DOHH2 (cell line): ENCODE measurements at regions not wholly inside any gene's neighbourhood (a gene's known extent, or its start where the extent isn't known, plus 50 kb on each side); places are given as distances from the start of the nearest gene placed in this dataset.

ENCODE experiments used
- H3F3A ChIP-seq: fragments of 200-600 bp; sonication (generic), shearing (Covaris generic); 2 replicates; pipeline ENCODE4 v1.6.0; 2016; ENCODE audit warnings: antibody characterized with exemption, mild to moderate bottlenecking; ENCODE audit not compliant: control insufficient read depth, insufficient read depth
- H3K27ac ChIP-seq: fragments of 200-600 bp; sonication (generic); 2 replicates; pipeline ENCODE4 v1.5.1; 2014; ENCODE audit warnings: low read depth, mild to moderate bottlenecking, low read length, moderate library complexity
- H3K27me3 ChIP-seq: fragments of 200-600 bp; sonication (generic); 2 replicates; pipeline ENCODE4 v1.6.1; 2014; ENCODE audit warnings: mild to moderate bottlenecking, low read length, mixed read lengths; ENCODE audit not compliant: control insufficient read depth
- H3K36me3 ChIP-seq: fragments of 200-600 bp; sonication (generic); 2 replicates; pipeline ENCODE4 v1.6.1; 2014; ENCODE audit warnings: mild to moderate bottlenecking, low read length, moderate library complexity, mixed read lengths; ENCODE audit not compliant: control insufficient read depth
- H3K4me1 ChIP-seq: fragments of 200-600 bp; sonication (generic); 2 replicates; pipeline ENCODE4 v1.6.1; 2014; ENCODE audit warnings: mild to moderate bottlenecking, low read length, mixed read lengths; ENCODE audit not compliant: control insufficient read depth
- H3K4me2 ChIP-seq: fragments of 200-600 bp; sonication (generic); 2 replicates; pipeline ENCODE4 v1.6.0; 2014; ENCODE audit warnings: mild to moderate bottlenecking, low read length, moderate library complexity
- H3K4me3 ChIP-seq: fragments of 200-600 bp; sonication (generic); 2 replicates; pipeline ENCODE4 v1.5.1; 2014; ENCODE audit warnings: mild to moderate bottlenecking, low read length, mixed read lengths
- H3K79me2 ChIP-seq: fragments of 200-600 bp; sonication (generic); 2 replicates; pipeline ENCODE4 v1.6.1; 2014; ENCODE audit warnings: mild to moderate bottlenecking, low read length, mixed read lengths; ENCODE audit not compliant: control insufficient read depth
- H3K9me2 ChIP-seq: fragments of 200-600 bp; sonication (generic); replicated peaks from 2 replicates; pipeline ENCODE4 v1.6.1; 2014; ENCODE audit warnings: mild to moderate bottlenecking, low read length, mixed read lengths; ENCODE audit not compliant: control insufficient read depth
- H3K9me3 ChIP-seq: fragments of 200-600 bp; sonication (generic); 2 replicates; pipeline ENCODE4 v1.6.1; 2014; ENCODE audit warnings: antibody characterized with exemption, low read length, mixed read lengths; ENCODE audit not compliant: control insufficient read depth, insufficient read depth
- H4K20me1 ChIP-seq: fragments of 200-600 bp; sonication (generic); 2 replicates; pipeline ENCODE4 v1.6.0; 2014; ENCODE audit warnings: low read depth, mild to moderate bottlenecking, antibody characterized with exemption, low read length, moderate library complexity; ENCODE audit not compliant: control insufficient read depth, insufficient read depth
- CTCF ChIP-seq: fragments of 200-600 bp; sonication (generic); IDR thresholded peaks from one replicate; pipeline ENCODE4 v1.5.1; 2014; ENCODE audit warnings: antibody characterized with exemption, mild to moderate bottlenecking, low read depth, low read length; ENCODE audit not compliant: poor library complexity, severe bottlenecking
- EZH2phosphoT487 ChIP-seq: fragments of 200-600 bp; sonication (generic); IDR thresholded peaks from 2 replicates; pipeline ENCODE4 v1.6.1; 2017; ENCODE audit warnings: borderline replicate concordance, mild to moderate bottlenecking, antibody characterized with exemption, low read length, moderate library complexity, mixed read lengths

- Histone ChIP-seq H3K36me3 (no peaks in the 10 kb centered on the region), H3K4me3 (no peak overlapping the region), H3K27ac (no peak overlapping the region), H3K9me2 (no peaks in the 10 kb centered on the region), H3F3A (no peaks in the 10 kb centered on the region), H3K27me3 (no peaks in the 10 kb centered on the region), H3K9me3 (no peaks in the 10 kb centered on the region), H4K20me1 (no peaks in the 10 kb centered on the region), H3K4me1 (peaks cover 21% of the 10 kb centered on the region), H3K4me2 (no peak overlapping the region), H3K79me2 (no peaks in the 10 kb centered on the region)
- TF ChIP-seq CTCF, result no peak
- no peak for TF ChIP-seq EZH2phosphoT487
Measured at GRCh38 chr5:158265931-158266700, 407.2 kb upstream of the CLINT1 start.

- Histone ChIP-seq H3K9me2 (no peaks in the 10 kb centered on the region), H3K27me3 (no peaks in the 10 kb centered on the region), H3K27ac (no peak overlapping the region), H4K20me1 (no peaks in the 10 kb centered on the region), H3K4me1 (peaks cover 13% of the 10 kb centered on the region), H3K9me3 (no peaks in the 10 kb centered on the region), H3F3A (no peaks in the 10 kb centered on the region), H3K79me2 (no peaks in the 10 kb centered on the region), H3K4me2 (no peak overlapping the region), H3K36me3 (no peaks in the 10 kb centered on the region), H3K4me3 (no peak overlapping the region)
- TF ChIP-seq EZH2phosphoT487, result no peak
- TF ChIP-seq CTCF, result no peak
Measured at GRCh38 chr5:158265346-158265745, 406.4 kb upstream of the CLINT1 start.

- H3K36me3 ChIP-seq, result no peaks in the 10 kb centered on the region
Measured at GRCh38 chr5:158264264-158264663, 405.3 kb upstream of the CLINT1 start.

More at GRCh38 chr5:158264264-158264663, 405.3 kb upstream of the CLINT1 start:
- Histone ChIP-seq H3K9me2 (no peaks in the 10 kb centered on the region), H4K20me1 (no peaks in the 10 kb centered on the region), H3K27me3 (no peaks in the 10 kb centered on the region), H3K9me3 (no peaks in the 10 kb centered on the region), H3F3A (no peaks in the 10 kb centered on the region), H3K4me2 (no peak overlapping the region), H3K4me3 (no peak overlapping the region), H3K79me2 (no peaks in the 10 kb centered on the region), H3K27ac (no peak overlapping the region), H3K4me1 (peaks cover 10% of the 10 kb centered on the region)
- no peak for TF ChIP-seq EZH2phosphoT487
- TF ChIP-seq CTCF, result no peak
